IMR-90 (cell line): ENCODE measurements at regions not wholly inside any gene's neighbourhood (a gene's known extent, or its start where the extent isn't known, plus 50 kb on each side); places are given as distances from the start of the nearest gene placed in this dataset.

Experiments used
- CTCF ChIP-seq: conservative IDR thresholded peaks from 2 replicates; pipeline ENCODE4 v1.5.1; 2012; ENCODE audit warnings: mild to moderate bottlenecking, low read depth, low read length, improper control_type of control experiment
- POLR2A ChIP-seq: IDR thresholded peaks from 2 replicates; pipeline ENCODE4 v1.6.1; 2012; ENCODE audit warnings: mild to moderate bottlenecking, low read depth, low read length
- RAD21 ChIP-seq: IDR thresholded peaks from 2 replicates; pipeline ENCODE4 v1.6.1; 2012; ENCODE audit warnings: low read length, improper control_type of control experiment

GRCh38 chr7:53302496-53303246, 267.2 kb downstream of the POM121L12 start:
- TF ChIP-seq POLR2A, result no peak
- TF ChIP-seq CTCF, result no peak
- TF ChIP-seq RAD21, result no peak
